B cell (primary cell): ENCODE measurements at regions not wholly inside any gene's neighbourhood (a gene's known extent, or its start where the extent isn't known, plus 50 kb on each side); places are given as distances from the start of the nearest gene placed in this dataset.

Experiments
- ATAC-seq: fragments of 200-7000 bp; cut with Tn5 transposase; one replicate; pipeline ENCODE4 v1.10.0; 2021; ENCODE audit warnings: low read depth, mild to moderate bottlenecking, moderate number of reproducible peaks, moderate library complexity
- CTCF ChIA-PET: fragments of 350-600 bp; sonication (Branson Sonifier 250); formaldehyde crosslinking; loops from one replicate; lab custom pipeline; 2021; ENCODE audit warnings: antibody characterized with exemption, inconsistent platforms; lab: Charles Lee
- POLR2A ChIA-PET: fragments of 350-600 bp; sonication (Branson Sonifier 250); formaldehyde crosslinking; loops from one replicate; lab custom pipeline; 2021; ENCODE audit warnings: antibody characterized with exemption; lab: Charles Lee
- DNase-seq: peaks from one replicate; pipeline ENCODE4 v3.0.0; 2013
- H2AFZ ChIP-seq: 2 replicates; pipeline ENCODE4 v1.6.1; 2012; ENCODE audit warnings: mild to moderate bottlenecking, low read depth, low read length; ENCODE audit not compliant: insufficient read depth, poor library complexity, severe bottlenecking
- H3K27ac ChIP-seq, 2 donors: 1 replicate in 1 of 2; 2 replicates in 1 of 2; pipeline ENCODE4 v1.5.1; 2012 to 2013; ENCODE audit warnings: low read length in 2 of 2, mild to moderate bottlenecking in 2 of 2, moderate library complexity in 1 of 2
- H3K27me3 ChIP-seq, 4 experiments: fragments of 200-600 bp in 1 of 4; sonication (generic) in 1 of 4; replicated peaks in 1 of 4; 1 replicate in 2 of 4; 2 replicates in 2 of 4; pipeline versions ENCODE4 v1.6.1 to v1.7.0; 2013 to 2016; ENCODE audit warnings: low read length in 3 of 4, mild to moderate bottlenecking in 2 of 4, mixed read lengths in 1 of 4, moderate library complexity in 1 of 4; ENCODE audit not compliant: insufficient read depth in 4 of 4, control insufficient read depth in 3 of 4; ENCODE audit errors: control extremely low read depth in 1 of 4
- H3K36me3 ChIP-seq, 2 experiments: replicated peaks in 1 of 2; 1 replicate in 1 of 2; 2 replicates in 1 of 2; pipeline versions ENCODE4 v1.6.1 to v1.7.1; 2013; ENCODE audit warnings: low read length in 1 of 2; ENCODE audit not compliant: insufficient read depth in 2 of 2, control insufficient read depth in 1 of 2; ENCODE audit errors: control extremely low read depth in 1 of 2, extremely low read depth in 1 of 2
- H3K4me1 ChIP-seq, 2 donors: fragments of 200-600 bp in 1 of 2; sonication (generic) in 1 of 2; 1 replicate in 1 of 2; 2 replicates in 1 of 2; pipeline versions ENCODE4 v1.5.1 to v1.6.1; 2013 to 2017; ENCODE audit warnings: low read length in 2 of 2; ENCODE audit not compliant: control insufficient read depth in 2 of 2, insufficient read depth in 2 of 2
- H3K4me2 ChIP-seq: replicated peaks from 2 replicates; pipeline ENCODE3; 2012; ENCODE audit warnings: mild to moderate bottlenecking, low read depth, low read length; ENCODE audit not compliant: poor library complexity, severe bottlenecking
- H3K4me3 ChIP-seq, 5 experiments: fragments of 200-600 bp in 1 of 5; sonication (generic) in 1 of 5; 1 replicate in 3 of 5; 2 replicates in 2 of 5; pipeline versions ENCODE4 v1.5.1 to v1.7.0; 2011 to 2016; ENCODE audit warnings: low read length in 4 of 5, mild to moderate bottlenecking in 4 of 5, low read depth in 2 of 5, control low read depth in 1 of 5, moderate library complexity in 1 of 5; ENCODE audit not compliant: insufficient read depth in 1 of 5; ENCODE audit errors: control extremely low read depth in 1 of 5, extremely low read depth in 1 of 5
- H3K79me2 ChIP-seq: fragments of 200-600 bp; sonication (generic); one replicate; pipeline ENCODE4 v1.6.0; 2016; ENCODE audit warnings: low read length; ENCODE audit not compliant: control insufficient read depth, insufficient read depth
- H3K9ac ChIP-seq: fragments of 200-600 bp; sonication (generic); 2 replicates; pipeline ENCODE4 v1.6.1; 2017; ENCODE audit warnings: mild to moderate bottlenecking, low read length, moderate library complexity
- H3K9me3 ChIP-seq, 3 donors: one replicate each; pipeline versions ENCODE4 v1.6.1 to v1.7.1; 2013; ENCODE audit warnings: low read length in 2 of 3; ENCODE audit not compliant: control insufficient read depth in 2 of 3, insufficient read depth in 1 of 3; ENCODE audit errors: control extremely low read depth in 1 of 3
- H4K20me1 ChIP-seq: 2 replicates; pipeline ENCODE4 v1.6.0; 2012; ENCODE audit warnings: mild to moderate bottlenecking, low read length; ENCODE audit not compliant: insufficient read depth, control insufficient read depth, poor library complexity, severe bottlenecking
- H3K27ac Mint-ChIP-seq: one replicate; pipeline ENCODE4 v1.8.0; 2021; ENCODE audit warnings: mixed read lengths
- H3K27me3 Mint-ChIP-seq: one replicate; pipeline ENCODE4 v1.8.0; 2021; ENCODE audit warnings: mixed read lengths
- H3K4me1 Mint-ChIP-seq: one replicate; pipeline ENCODE4 v1.8.0; 2021; ENCODE audit warnings: mixed read lengths
- H3K4me3 Mint-ChIP-seq: one replicate; pipeline ENCODE4 v1.8.0; 2021; ENCODE audit warnings: mixed read lengths
- H3K9me3 Mint-ChIP-seq: one replicate; pipeline ENCODE4 v1.8.0; 2022; ENCODE audit warnings: mixed read lengths; ENCODE audit not compliant: insufficient read depth
- CTCF ChIP-seq: fragments of 200-600 bp; IDR thresholded peaks from one replicate; pipeline ENCODE4 v1.8.0; 2022; ENCODE audit warnings: antibody characterized with exemption, mild to moderate bottlenecking
- EZH2 ChIP-seq: IDR thresholded peaks from 2 replicates; pipeline ENCODE4 v1.6.1; 2012; ENCODE audit warnings: borderline replicate concordance, low read depth, mild to moderate bottlenecking, moderate library complexity, low read length; ENCODE audit not compliant: insufficient read depth, poor library complexity, severe bottlenecking
- WGBS: methylation state at CpG from one replicate; pipeline ENCODE4 v1.1.5; 2013; ENCODE audit warnings: missing lambda C conversion rate; ENCODE audit not compliant: insufficient coverage; 5-methylcytosine and 5-hydroxymethylcytosine counted together
- intact Hi-C: fragments of 100-400 bp; cut with micrococcal nuclease; formaldehyde crosslinking; loops from one replicate; pipeline ENCODE4 v1.10.0; 2022

DNA sequence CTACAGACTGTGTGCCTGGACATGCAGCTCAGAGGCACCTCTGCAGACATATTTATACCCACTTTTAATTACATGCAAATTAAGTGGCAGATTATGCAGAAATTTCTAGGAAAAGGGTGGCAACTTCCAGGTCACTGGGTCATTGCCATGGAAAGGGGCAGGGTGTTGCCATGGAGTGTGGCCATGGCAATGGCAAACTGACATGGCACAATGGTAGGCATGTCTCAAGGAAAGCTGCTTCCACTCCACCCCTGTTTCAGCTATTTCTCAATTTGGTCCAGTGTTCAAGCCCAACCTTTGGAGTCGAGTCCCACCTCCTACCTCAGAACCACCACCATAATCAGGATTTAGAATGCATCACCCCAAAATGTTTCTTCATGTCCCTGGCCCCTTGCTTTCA lies 170.7 kb upstream of the TSHZ3 start:
- no peak overlapping the region for H3K4me3 Mint-ChIP-seq
- no peaks in the 10 kb centered on the region for H3K4me1 ChIP-seq
- POLR2A ChIA-PET, result no interaction called here
- TF ChIP-seq EZH2 (no peak), CTCF (no peak)
- no peaks in the 10 kb centered on the region for H3K79me2 ChIP-seq
- H3K4me3 ChIP-seq, result no peak overlapping the region
- H3K9me3 Mint-ChIP-seq, result peaks cover 17% of the 10 kb centered on the region
- H3K4me2 ChIP-seq, result no peak overlapping the region
- H2AFZ ChIP-seq, result no peak overlapping the region
- CTCF ChIA-PET, result no interaction called here
- intact Hi-C loops, result no loop called here
- H3K4me1 Mint-ChIP-seq, result no peaks in the 10 kb centered on the region
- H3K27me3 ChIP-seq, result no peaks in the 10 kb centered on the region
- no peaks in the 10 kb centered on the region for H3K27me3 Mint-ChIP-seq
- H3K27ac Mint-ChIP-seq, result no peak overlapping the region
- H3K27ac ChIP-seq, result no peak overlapping the region
- H3K9ac ChIP-seq, result no peak overlapping the region
- DNase-seq, result no peak
- no peaks in the 10 kb centered on the region for H4K20me1 ChIP-seq
- no peaks in the 10 kb centered on the region for H3K36me3 ChIP-seq
- peaks cover 0 to 27% (median 7%) of the 10 kb centered on the region in 3 donors for H3K9me3 ChIP-seq
- 78% methylated on average over 1 of the region's 1 CpG for WGBS
- ATAC-seq, result no peak

GRCh38 chr19:31520633-31521032 lies 171.4 kb upstream of the TSHZ3 start:
- POLR2A ChIA-PET, result no interaction called here

More at GRCh38 chr19:31520633-31521032, 171.4 kb upstream of the TSHZ3 start:
- Histone ChIP-seq H3K4me2 (no peak overlapping the region), H3K27ac (no peak overlapping the region), H3K79me2 (no peaks in the 10 kb centered on the region), H4K20me1 (no peaks in the 10 kb centered on the region), H3K9me3 (peaks cover 3 to 27% (median 11%) of the 10 kb centered on the region in 3 donors), H2AFZ (no peak overlapping the region), H3K36me3 (no peaks in the 10 kb centered on the region), H3K4me1 (no peaks in the 10 kb centered on the region), H3K9ac (no peak overlapping the region), H3K4me3 (no peak overlapping the region), H3K27me3 (no peaks in the 10 kb centered on the region)
- ATAC-seq (no peak), DNase-seq (no peak)
- CTCF ChIA-PET, result no interaction called here
- Mint-ChIP-seq H3K27me3 (no peaks in the 10 kb centered on the region), H3K27ac (no peak overlapping the region), H3K4me1 (no peaks in the 10 kb centered on the region), H3K9me3 (peaks cover 18% of the 10 kb centered on the region), H3K4me3 (no peak overlapping the region)
- no peak for TF ChIP-seq EZH2
- no peak for TF ChIP-seq CTCF
- intact Hi-C loops, result no loop called here
